ENCODE measurements at regions not wholly inside any gene's neighbourhood (a gene's known extent, or its start where the extent isn't known, plus 50 kb on each side); places are given as distances from the start of the nearest gene placed in this dataset.

DNA sequence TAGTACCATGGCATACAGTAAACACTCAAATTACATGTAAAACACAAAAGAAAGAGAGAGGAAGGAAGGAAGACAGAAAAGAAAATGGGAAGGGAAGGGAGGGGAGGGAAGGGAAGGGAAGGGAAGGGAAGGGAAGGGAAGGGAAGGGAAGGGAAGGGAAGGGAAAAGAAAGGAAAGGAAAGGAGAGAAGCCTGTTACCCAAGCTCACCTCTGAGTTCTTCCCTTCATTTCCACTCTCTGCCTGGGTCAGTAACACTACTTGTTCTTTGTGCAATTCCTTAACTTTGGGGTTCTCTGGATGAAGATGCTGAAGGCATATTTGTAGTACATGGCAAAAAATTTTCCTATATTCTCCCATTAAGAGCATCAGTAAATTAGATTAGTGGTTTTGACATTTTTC, 241.0 kb downstream of the RAB28 start:
- TF ChIP-seq, protein P1, sequence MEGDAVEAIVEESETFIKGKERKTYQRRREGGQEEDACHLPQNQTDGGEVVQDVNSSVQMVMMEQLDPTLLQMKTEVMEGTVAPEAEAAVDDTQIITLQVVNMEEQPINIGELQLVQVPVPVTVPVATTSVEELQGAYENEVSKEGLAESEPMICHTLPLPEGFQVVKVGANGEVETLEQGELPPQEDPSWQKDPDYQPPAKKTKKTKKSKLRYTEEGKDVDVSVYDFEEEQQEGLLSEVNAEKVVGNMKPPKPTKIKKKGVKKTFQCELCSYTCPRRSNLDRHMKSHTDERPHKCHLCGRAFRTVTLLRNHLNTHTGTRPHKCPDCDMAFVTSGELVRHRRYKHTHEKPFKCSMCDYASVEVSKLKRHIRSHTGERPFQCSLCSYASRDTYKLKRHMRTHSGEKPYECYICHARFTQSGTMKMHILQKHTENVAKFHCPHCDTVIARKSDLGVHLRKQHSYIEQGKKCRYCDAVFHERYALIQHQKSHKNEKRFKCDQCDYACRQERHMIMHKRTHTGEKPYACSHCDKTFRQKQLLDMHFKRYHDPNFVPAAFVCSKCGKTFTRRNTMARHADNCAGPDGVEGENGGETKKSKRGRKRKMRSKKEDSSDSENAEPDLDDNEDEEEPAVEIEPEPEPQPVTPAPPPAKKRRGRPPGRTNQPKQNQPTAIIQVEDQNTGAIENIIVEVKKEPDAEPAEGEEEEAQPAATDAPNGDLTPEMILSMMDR (conservative IDR thresholded peaks at IDR 0.05; ENCODE audit: low read depth, low read length), result no peak
- no peak for TF ChIP-seq EZH2 (IDR thresholded peaks at IDR 0.05; ENCODE audit: borderline replicate concordance, low read depth, low read length, poor library complexity, severe bottlenecking)
- CTCF ChIA-PET, result no interaction called here
- POLR2A ChIA-PET (ENCODE audit: low non-redundant PET), result no interaction called here
- no peak overlapping the region for H3K4me3 ChIP-seq (ENCODE audit: low read depth, low read length, poor library complexity, severe bottlenecking)
- no peak for DNase-seq (ENCODE audit: low spot score)
- BruUV-seq (replicated peaks), result no TSS peak
- peaks cover 9% of the 10 kb centered on the region for H3K4me1 ChIP-seq (ENCODE audit: insufficient read depth, low read length, poor library complexity, severe bottlenecking)
- H3K27ac ChIP-seq (ENCODE audit: low read depth, low read length, poor library complexity, severe bottlenecking), result no peak overlapping the region
- H3K9me3 ChIP-seq (ENCODE audit: low read depth, low read length, poor library complexity, severe bottlenecking), result peaks cover 7% of the 10 kb centered on the region
- intact Hi-C loops (cut with micrococcal nuclease; ENCODE audit: unreplicated experiment), result no loop called here
- H3K27me3 ChIP-seq (replicated peaks; ENCODE audit: insufficient read depth, low read depth, low read length, poor library complexity), result no peaks in the 10 kb centered on the region
- no peaks in the 10 kb centered on the region for H3K36me3 ChIP-seq (ENCODE audit: insufficient read depth, low read length, poor library complexity, severe bottlenecking)

DNA sequence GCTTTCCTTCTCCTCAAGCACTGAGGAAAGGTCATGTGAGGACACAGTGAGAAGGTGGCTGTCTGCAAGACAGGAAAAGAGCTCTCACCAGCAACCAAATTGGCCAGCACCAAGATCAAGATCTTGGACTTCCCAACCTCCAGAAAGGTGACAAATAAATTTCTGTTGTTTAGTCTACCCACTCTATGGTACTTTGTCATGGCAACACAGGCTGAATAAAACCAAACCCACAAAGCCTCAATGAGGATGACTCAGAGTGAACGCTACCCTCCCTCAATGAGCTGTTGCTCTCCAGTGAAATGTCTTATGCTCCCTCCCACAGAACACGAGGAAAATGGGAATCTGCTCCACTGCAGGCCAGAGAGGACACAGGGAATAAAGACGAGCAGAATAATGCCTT, 244.1 kb downstream of the RAB28 start:
- intact Hi-C loops (cut with micrococcal nuclease; ENCODE audit: unreplicated experiment), result no loop called here
- H3K9me3 ChIP-seq (ENCODE audit: low read depth, low read length, poor library complexity, severe bottlenecking), result no peaks in the 10 kb centered on the region
- peaks cover 9% of the 10 kb centered on the region for H3K4me1 ChIP-seq (ENCODE audit: insufficient read depth, low read length, poor library complexity, severe bottlenecking)
- no peaks in the 10 kb centered on the region for H3K27me3 ChIP-seq (replicated peaks; ENCODE audit: insufficient read depth, low read depth, low read length, poor library complexity)
- no TSS peak for BruUV-seq (replicated peaks)
- H3K4me3 ChIP-seq (ENCODE audit: low read depth, low read length, poor library complexity, severe bottlenecking), result no peak overlapping the region
- ChIA-PET POLR2A (ENCODE audit: low non-redundant PET) (no interaction called here), CTCF (no interaction called here)
- no peak for TF ChIP-seq EZH2 (IDR thresholded peaks at IDR 0.05; ENCODE audit: borderline replicate concordance, low read depth, low read length, poor library complexity, severe bottlenecking)
- TF ChIP-seq, protein P1 (conservative IDR thresholded peaks at IDR 0.05; ENCODE audit: low read depth, low read length), result no peak
- DNase-seq (ENCODE audit: low spot score), result no peak
- H3K36me3 ChIP-seq (ENCODE audit: insufficient read depth, low read length, poor library complexity, severe bottlenecking), result no peaks in the 10 kb centered on the region
- no peak overlapping the region for H3K27ac ChIP-seq (ENCODE audit: low read depth, low read length, poor library complexity, severe bottlenecking)

DNA sequence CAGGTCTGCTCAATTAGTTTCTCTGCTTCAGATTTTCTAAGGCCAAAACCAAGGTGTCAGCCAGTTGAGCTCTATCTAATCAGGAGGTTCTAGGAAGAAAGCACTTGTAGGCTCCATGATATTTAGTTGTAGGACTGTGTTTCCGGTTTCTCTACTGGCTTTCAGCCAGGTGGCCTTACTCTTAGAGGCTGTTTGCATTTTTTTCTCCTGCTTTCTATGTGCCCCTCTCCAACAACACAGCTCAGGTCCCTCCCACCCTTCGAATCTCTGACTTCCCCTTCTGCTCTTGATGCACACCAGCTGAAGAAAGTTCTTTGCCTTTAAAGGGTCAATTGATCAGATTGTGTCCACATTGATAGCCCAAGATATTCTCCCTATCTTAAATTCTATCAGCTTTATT, 245.2 kb downstream of the RAB28 start:
- no peaks in the 10 kb centered on the region for H3K27me3 ChIP-seq (replicated peaks; ENCODE audit: insufficient read depth, low read depth, low read length, poor library complexity)

More for the DNA sequence above, 245.2 kb downstream of the RAB28 start:
- no peak for TF ChIP-seq EZH2 (IDR thresholded peaks at IDR 0.05; ENCODE audit: borderline replicate concordance, low read depth, low read length, poor library complexity, severe bottlenecking)
- TF ChIP-seq, protein P1 (conservative IDR thresholded peaks at IDR 0.05; ENCODE audit: low read depth, low read length), result no peak
- no peaks in the 10 kb centered on the region for H3K36me3 ChIP-seq (ENCODE audit: insufficient read depth, low read length, poor library complexity, severe bottlenecking)
- H3K9me3 ChIP-seq (ENCODE audit: low read depth, low read length, poor library complexity, severe bottlenecking), result no peaks in the 10 kb centered on the region
- intact Hi-C loops (cut with micrococcal nuclease; ENCODE audit: unreplicated experiment), result no loop called here
- CTCF ChIA-PET, result no interaction called here
- DNase-seq (ENCODE audit: low spot score), result no peak
- H3K27ac ChIP-seq (ENCODE audit: low read depth, low read length, poor library complexity, severe bottlenecking), result no peak overlapping the region
- BruUV-seq (replicated peaks), result no TSS peak
- no peak overlapping the region for H3K4me3 ChIP-seq (ENCODE audit: low read depth, low read length, poor library complexity, severe bottlenecking)
- no peaks in the 10 kb centered on the region for H3K4me1 ChIP-seq (ENCODE audit: insufficient read depth, low read length, poor library complexity, severe bottlenecking)
- POLR2A ChIA-PET (ENCODE audit: low non-redundant PET), result no interaction called here

Measured in A673 (cell line).